GM23248 (cell line): ENCODE measurements at regions not wholly inside any gene's neighbourhood (a gene's known extent, or its start where the extent isn't known, plus 50 kb on each side); places are given as distances from the start of the nearest gene placed in this dataset.

ENCODE experiments used
- EZH2 ChIP-seq: fragments of 200-600 bp; sonication (generic); IDR thresholded peaks from 2 replicates; pipeline ENCODE4 v1.6.1; 2018; ENCODE audit warnings: antibody characterized with exemption, mild to moderate bottlenecking; ENCODE audit not compliant: insufficient read depth, poor library complexity, severe bottlenecking
- EZH2phosphoT487 ChIP-seq: fragments of 200-600 bp; sonication (generic); IDR thresholded peaks from 2 replicates; pipeline ENCODE4 v1.6.1; 2018; ENCODE audit warnings: antibody characterized with exemption, moderate library complexity, mild to moderate bottlenecking, low read depth; ENCODE audit not compliant: insufficient read depth

GRCh38 chr12:91387461-91388134 is 205.0 kb upstream of the DCN start:
- TF ChIP-seq EZH2phosphoT487: no peak
- no peak for TF ChIP-seq EZH2
